Ectodermal cell (in vitro differentiated cells): ENCODE measurements at regions not wholly inside any gene's neighbourhood (a gene's known extent, or its start where the extent isn't known, plus 50 kb on each side); places are given as distances from the start of the nearest gene placed in this dataset.

Experiments
- H3K27ac ChIP-seq: 2 replicates; pipeline ENCODE4 v1.7.0; 2013; ENCODE audit warnings: mild to moderate bottlenecking, low read depth, low read length; ENCODE audit not compliant: insufficient read depth, poor library complexity, severe bottlenecking
- H3K27me3 ChIP-seq: 2 replicates; pipeline ENCODE4 v1.7.0; 2013; ENCODE audit warnings: mild to moderate bottlenecking, low read length; ENCODE audit not compliant: insufficient read depth, control insufficient read depth, poor library complexity, severe bottlenecking
- H3K36me3 ChIP-seq: one replicate; pipeline ENCODE4 v1.7.0; 2013; ENCODE audit warnings: low read length; ENCODE audit not compliant: control insufficient read depth, insufficient read depth
- H3K4me1 ChIP-seq: one replicate; pipeline ENCODE4 v1.7.0; 2013; ENCODE audit warnings: low read length; ENCODE audit not compliant: control insufficient read depth, insufficient read depth
- H3K4me3 ChIP-seq: 2 replicates; pipeline ENCODE4 v1.7.0; 2013; ENCODE audit warnings: low read depth, low read length, control low read depth; ENCODE audit not compliant: insufficient read depth
- H3K9me3 ChIP-seq: 2 replicates; pipeline ENCODE4 v1.7.0; 2013; ENCODE audit warnings: mild to moderate bottlenecking, low read length, moderate library complexity; ENCODE audit not compliant: control insufficient read depth
- WGBS, 2 experiments: methylation state at CpG; one replicate each; pipeline ENCODE4 v1.1.7; 2013; ENCODE audit warnings: missing lambda C conversion rate in 2 of 2; 5-methylcytosine and 5-hydroxymethylcytosine counted together

- Histone ChIP-seq H3K4me1 (no peaks in the 10 kb centered on the region), H3K4me3 (no peak overlapping the region), H3K27ac (no peak overlapping the region), H3K9me3 (no peaks in the 10 kb centered on the region), H3K36me3 (no peaks in the 10 kb centered on the region), H3K27me3 (no peaks in the 10 kb centered on the region)
- WGBS, 2 experiments: 89% methylated on average over 5 of the region's 5 CpGs
Observed at GRCh38 chr15:79230766-79231165, 51.8 kb upstream of the ANKRD34C start.

GRCh38 chr15:79222808-79223207 lies 59.7 kb upstream of the ANKRD34C start:
- Histone ChIP-seq H3K4me1 (peaks cover 7% of the 10 kb centered on the region), H3K27me3 (no peaks in the 10 kb centered on the region), H3K4me3 (no peak overlapping the region), H3K36me3 (no peaks in the 10 kb centered on the region), H3K9me3 (no peaks in the 10 kb centered on the region), H3K27ac (no peak overlapping the region)
- WGBS, 2 experiments: 52 to 56% methylated on average over 2 of the region's 2 CpGs

DNA sequence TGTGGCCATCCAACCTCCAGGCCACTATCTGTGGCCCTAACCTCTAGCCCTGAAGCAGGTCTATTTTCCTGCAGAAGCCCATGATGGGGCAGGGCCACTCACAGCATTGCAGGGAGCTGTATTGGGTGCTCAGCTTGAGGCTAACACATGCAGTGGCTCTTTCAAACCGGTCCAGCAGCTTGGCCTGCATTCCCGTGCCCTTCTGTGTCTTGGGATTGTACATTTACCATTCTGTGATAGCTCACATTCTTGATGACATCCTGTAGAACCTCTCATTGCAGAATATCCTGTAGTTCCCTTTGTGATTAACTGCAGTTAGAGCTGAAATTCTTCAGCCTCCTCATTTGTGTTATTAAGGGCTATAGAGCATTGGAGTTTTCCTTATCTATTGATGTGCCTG lies 60.8 kb upstream of the ANKRD34C start:
- H3K27me3 ChIP-seq: no peaks in the 10 kb centered on the region
- no peaks in the 10 kb centered on the region for H3K36me3 ChIP-seq
- 82% methylated on average over 2 of the region's 2 CpGs for WGBS, 2 experiments
- no peak overlapping the region for H3K27ac ChIP-seq
- peaks cover 7% of the 10 kb centered on the region for H3K4me1 ChIP-seq
- H3K4me3 ChIP-seq: no peak overlapping the region
- H3K9me3 ChIP-seq: no peaks in the 10 kb centered on the region

- no peaks in the 10 kb centered on the region for H3K36me3 ChIP-seq
- no peaks in the 10 kb centered on the region for H3K27me3 ChIP-seq
- 90 to 91% methylated on average over 3 to 4 of the region's 4 CpGs for WGBS, 2 experiments
- no peaks in the 10 kb centered on the region for H3K9me3 ChIP-seq
- no peak overlapping the region for H3K4me3 ChIP-seq
- peaks cover 7% of the 10 kb centered on the region for H3K4me1 ChIP-seq
- H3K27ac ChIP-seq: no peak overlapping the region
Observed at GRCh38 chr15:79219393-79220056, 63.0 kb upstream of the ANKRD34C start.

- H3K4me3 ChIP-seq: no peak overlapping the region
- no peaks in the 10 kb centered on the region for H3K36me3 ChIP-seq
- no peaks in the 10 kb centered on the region for H3K27me3 ChIP-seq
- WGBS, 2 experiments: 85 to 88% methylated on average over 4 of the region's 5 CpGs
- H3K9me3 ChIP-seq: no peaks in the 10 kb centered on the region
- H3K27ac ChIP-seq: no peak overlapping the region
- H3K4me1 ChIP-seq: peaks cover 7% of the 10 kb centered on the region
Observed at GRCh38 chr15:79218588-79219200, 63.8 kb upstream of the ANKRD34C start.

- Histone ChIP-seq H3K27ac (no peak overlapping the region), H3K27me3 (peaks cover 4% of the 10 kb centered on the region), H3K9me3 (no peaks in the 10 kb centered on the region), H3K4me1 (peaks cover 13% of the 10 kb centered on the region), H3K4me3 (no peak overlapping the region), H3K36me3 (no peaks in the 10 kb centered on the region)
- 79 to 82% methylated on average over 3 of the region's 3 CpGs for WGBS, 2 experiments
Observed at GRCh38 chr15:79213650-79214049, 68.9 kb upstream of the ANKRD34C start.

DNA sequence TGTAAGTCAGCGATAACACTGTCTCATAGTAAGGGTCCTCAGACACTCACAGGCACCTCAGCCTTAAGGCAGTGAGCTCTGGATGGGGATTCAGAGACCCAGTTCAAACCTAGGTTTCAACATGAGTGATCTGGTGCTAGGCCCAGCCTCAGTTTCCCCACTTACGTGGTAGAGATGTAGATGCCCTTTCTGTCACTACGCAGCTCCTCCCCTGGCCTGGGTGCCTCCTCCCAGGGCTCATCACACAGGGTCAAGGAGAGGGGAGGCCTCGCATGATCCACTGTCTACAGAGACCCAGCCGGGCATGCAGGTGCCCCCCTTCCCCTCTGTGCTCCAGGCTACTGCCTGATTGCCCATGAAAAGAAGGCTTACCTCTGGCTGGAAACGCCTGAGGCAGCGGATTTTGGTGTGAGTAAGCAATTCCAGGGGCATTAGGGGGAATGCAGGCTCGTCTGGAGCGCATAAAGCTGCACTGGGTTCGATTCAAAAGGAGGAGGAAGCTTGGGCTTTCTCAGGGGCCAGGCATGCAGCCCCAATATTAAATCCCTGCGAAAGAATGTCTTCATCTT lies 69.8 kb upstream of the ANKRD34C start:
- WGBS, 2 experiments: 65 to 67% methylated on average over 11 of the region's 11 CpGs
- Histone ChIP-seq H3K4me1 (peaks cover 13% of the 10 kb centered on the region), H3K9me3 (no peaks in the 10 kb centered on the region), H3K36me3 (no peaks in the 10 kb centered on the region), H3K27me3 (peaks cover 4% of the 10 kb centered on the region), H3K4me3 (no peak overlapping the region), H3K27ac (no peak overlapping the region)

DNA sequence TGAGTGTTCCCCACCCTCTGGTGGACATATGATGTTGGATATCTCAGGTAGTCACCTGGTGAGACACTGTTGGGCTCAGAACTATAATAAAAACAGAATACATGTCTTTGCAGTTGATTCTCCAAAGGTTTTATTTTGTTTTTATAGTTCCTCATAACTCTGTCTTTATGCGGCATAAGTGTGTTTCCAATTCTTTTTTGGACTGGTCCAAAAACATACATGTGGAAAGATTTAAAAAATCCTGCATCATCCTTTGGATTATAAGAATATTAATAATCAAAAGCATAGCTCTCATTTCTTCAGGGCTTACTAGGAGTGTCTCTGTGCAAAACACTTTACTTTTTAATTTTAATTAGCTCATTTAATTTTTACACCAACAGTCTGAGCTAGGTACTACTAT lies 71.0 kb upstream of the ANKRD34C start:
- Histone ChIP-seq H3K27ac (no peak overlapping the region), H3K4me1 (peaks cover 13% of the 10 kb centered on the region), H3K9me3 (no peaks in the 10 kb centered on the region), H3K27me3 (peaks cover 4% of the 10 kb centered on the region), H3K4me3 (no peak overlapping the region), H3K36me3 (no peaks in the 10 kb centered on the region)
- WGBS, 2 experiments: 100% methylated on average over 1 of the region's 1 CpG

- Histone ChIP-seq H3K4me3 (no peak overlapping the region), H3K27me3 (peaks cover 4% of the 10 kb centered on the region)
- WGBS, 2 experiments: 11 to 12% methylated on average over 17 of the region's 17 CpGs
Observed at GRCh38 chr15:79209690-79210089, 72.8 kb upstream of the ANKRD34C start.

GRCh38 chr15:79209116-79209515 lies 73.4 kb upstream of the ANKRD34C start:
- Histone ChIP-seq H3K36me3 (no peaks in the 10 kb centered on the region), H3K27ac (no peak overlapping the region), H3K4me3 (no peak overlapping the region), H3K9me3 (no peaks in the 10 kb centered on the region), H3K4me1 (peaks cover 22% of the 10 kb centered on the region), H3K27me3 (peaks cover 4% of the 10 kb centered on the region)
- 86 to 93% methylated on average over 6 of the region's 7 CpGs for WGBS, 2 experiments

More at GRCh38 chr15:79209690-79210089, 72.8 kb upstream of the ANKRD34C start:
- Histone ChIP-seq H3K9me3 (no peaks in the 10 kb centered on the region), H3K4me1 (peaks cover 19% of the 10 kb centered on the region), H3K27ac (no peak overlapping the region), H3K36me3 (no peaks in the 10 kb centered on the region)
